HG02938 (cell line): ENCODE measurements at regions not wholly inside any gene's neighbourhood (a gene's known extent, or its start where the extent isn't known, plus 50 kb on each side); places are given as distances from the start of the nearest gene placed in this dataset.
"Not testable (repeated sequence)": the region's sequence is repeated elsewhere in the genome, so short reads cannot be mapped to it uniquely, and the experiment has no call there.

Experiments
- ATAC-seq: cut with Tn5 transposase; IDR thresholded peaks from one replicate; pipeline ENCODE4 v1.9.1; 2021; ENCODE audit warnings: mild to moderate bottlenecking, moderate library complexity; ENCODE audit not compliant: unreplicated experiment

DNA sequence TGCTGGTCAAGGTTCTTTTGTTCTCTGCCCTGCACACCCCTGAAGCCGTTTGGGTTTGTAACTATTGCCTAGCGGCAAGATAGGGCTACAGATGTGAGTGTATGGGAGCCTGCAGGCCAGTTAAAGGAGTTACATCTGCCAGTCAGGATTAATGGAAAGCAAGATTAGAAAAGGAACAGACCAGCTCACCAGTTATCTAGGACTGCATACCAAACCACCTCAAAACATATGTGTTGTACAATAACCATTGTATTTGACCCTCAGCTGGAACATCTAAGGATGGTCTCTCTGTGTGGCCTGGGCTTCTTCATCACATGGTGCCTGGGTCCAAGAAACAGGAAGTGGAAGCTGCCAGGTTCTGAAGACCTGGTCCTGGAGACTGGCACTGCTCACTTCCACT, 52.5 kb upstream of the FBXO28 start:
- no peak for ATAC-seq

DNA sequence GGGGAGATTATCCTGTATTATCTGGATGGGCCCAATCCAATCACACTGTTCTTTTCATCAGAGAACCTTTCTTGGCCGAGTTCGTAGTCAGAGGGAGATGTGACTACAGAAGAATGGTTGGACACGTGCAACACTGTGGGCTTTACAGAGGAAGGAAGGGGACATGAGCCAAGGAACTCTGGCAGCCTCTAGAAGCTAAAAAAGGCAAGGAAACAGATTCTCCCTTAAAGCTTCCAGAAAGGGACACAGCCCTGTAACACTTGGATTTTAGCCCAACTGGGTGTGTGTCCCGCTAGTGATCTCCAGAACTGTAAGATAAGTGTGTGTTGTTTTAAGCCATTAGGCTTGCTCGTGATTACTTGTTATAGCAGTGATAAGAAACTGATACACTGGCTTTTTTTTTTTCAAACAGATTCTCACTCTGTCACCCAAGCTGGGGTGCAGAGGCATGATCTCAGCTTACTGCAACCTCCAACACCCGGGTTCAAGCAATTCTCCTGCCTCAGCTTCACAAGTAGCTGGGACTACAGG, 53.9 kb upstream of the FBXO28 start:
- no peak for ATAC-seq

DNA sequence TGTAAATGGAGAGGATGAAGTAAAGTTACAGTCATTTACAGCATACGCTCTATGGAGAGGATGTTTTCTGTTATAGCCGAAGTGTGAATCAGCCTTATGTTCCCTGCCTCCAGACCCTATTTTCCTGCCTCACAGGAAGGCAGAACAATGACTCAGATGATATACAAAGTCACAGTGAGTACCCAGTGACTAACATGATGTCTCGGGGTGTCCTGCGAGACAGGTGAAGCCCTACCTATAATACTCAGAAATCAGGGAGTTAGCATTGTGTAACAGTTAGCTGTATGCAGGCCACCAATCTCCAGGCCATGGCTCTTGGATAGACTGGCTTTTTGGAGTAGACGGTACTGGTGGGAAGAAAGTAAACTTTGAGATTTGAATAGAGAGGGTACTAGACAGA, 55.6 kb upstream of the FBXO28 start:
- ATAC-seq = no peak

GRCh38 chr1:224057461-224058199, 56.3 kb upstream of the FBXO28 start:
- ATAC-seq = no peak

- no peak for ATAC-seq
Observed at GRCh38 chr1:224054611-224055010, 59.3 kb upstream of the FBXO28 start.

DNA sequence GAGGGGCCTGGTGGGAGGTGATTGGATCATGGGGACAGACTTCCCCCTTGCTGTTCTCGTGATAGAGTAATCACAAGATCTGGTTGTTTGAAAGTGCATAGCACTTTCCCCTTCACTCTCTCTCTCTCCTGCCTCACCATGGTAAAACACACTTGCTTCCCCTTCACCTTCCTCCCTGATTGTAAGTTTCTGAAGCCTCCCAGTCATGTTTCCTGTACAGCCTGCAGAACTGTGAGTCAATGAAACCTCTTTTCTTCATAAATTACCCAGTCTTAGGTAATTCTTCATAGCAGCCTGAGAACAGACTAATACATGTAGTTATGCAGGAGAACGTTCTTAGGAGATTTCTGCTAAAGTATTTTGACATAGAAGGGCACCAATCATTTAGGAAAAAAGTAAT, 59.9 kb upstream of the FBXO28 start:
- no peak for ATAC-seq

DNA sequence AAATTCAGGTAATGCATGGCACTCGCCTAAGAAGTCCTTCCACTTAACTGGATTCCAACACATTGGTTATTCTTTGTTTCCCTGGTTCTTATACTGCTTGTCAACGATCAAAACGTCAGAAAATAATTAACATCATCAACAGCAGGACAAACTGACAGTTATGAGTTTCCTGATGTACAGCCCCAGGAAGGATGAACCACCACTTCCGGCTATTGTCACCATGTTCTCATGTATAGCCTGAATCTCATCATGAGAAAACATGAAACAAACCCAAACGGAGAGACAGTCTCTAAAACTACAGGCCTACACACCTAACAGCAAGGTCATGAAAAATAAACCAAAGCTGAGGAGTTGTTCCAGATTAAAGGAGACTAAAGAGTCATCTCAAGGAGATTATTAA, 60.5 kb upstream of the FBXO28 start:
- ATAC-seq = no peak

GRCh38 chr1:224052772-224053171, 61.1 kb upstream of the FBXO28 start:
- ATAC-seq = no peak

DNA sequence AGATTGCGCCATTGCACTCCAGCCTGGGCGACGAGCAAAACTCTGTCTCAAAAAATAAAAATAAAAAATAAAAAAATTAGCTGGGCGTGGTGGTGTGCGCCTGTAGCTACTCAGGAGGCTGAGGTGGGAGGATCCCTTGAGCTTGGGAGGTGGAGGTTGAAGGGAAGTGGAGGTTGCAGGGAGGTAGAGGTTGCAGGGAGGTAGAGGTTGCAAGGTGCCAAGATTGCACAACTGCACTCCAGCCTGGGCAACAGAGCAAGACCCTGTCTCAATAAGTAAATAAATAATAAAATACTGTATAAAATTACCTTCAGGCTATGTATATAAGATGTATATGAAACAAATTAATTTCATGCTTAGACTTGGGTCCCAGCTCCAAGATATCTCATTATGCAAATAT, 62.1 kb upstream of the FBXO28 start:
- ATAC-seq = not testable (repeated sequence)

DNA sequence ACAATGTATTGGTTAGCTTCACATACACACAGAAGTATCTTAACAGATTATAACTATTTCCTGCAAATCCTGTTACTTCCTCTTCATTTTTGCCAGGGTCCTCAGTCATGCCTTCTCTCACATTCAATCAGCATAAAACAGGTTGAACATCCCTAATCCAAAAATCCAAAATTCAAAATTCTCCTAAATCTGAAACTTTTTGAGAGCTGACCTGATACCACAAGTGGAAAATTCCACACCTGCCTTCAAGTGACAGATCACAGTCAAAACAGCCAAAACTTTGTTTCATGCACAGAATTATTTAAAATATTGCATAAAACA, 62.9 kb upstream of the FBXO28 start:
- no peak for ATAC-seq

DNA sequence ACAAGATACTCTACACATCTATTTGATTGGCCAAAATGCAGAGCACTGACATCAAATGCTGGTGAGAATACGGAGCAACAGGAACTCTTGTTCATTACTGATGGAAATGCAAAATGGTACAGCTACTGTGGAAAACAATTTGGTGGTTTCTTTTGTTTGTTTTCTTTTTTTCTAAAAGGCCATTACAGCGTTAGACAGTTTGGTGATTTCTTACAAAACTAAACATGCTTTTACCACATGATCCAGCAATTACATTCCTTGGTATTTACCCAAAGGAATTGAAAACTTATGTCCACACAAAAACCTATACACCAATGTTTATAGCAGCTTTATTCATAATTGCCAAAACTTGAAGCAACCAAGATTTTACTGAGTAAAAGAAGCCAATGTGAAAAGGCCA, 66.4 kb upstream of the FBXO28 start:
- no peak for ATAC-seq

DNA sequence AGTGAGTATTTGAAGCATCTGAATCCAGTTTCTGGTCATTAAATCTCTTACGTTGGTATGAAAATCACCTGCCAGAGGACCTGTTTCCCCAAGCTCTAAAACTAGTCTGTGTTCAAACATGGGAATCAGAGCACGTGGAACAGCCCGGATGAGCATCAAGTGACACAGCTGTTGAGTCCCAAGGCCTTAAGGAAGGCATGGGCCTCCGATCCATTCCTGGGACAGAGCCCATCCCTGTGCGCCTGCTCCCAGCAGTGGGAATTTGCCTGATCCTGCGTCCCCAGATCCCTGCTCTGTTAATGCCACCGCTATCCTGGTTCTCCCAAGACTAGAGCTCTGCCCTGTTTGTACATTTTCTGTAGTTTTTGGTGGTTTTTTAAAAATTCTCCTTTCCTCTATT, 68.4 kb upstream of the FBXO28 start:
- ATAC-seq = no peak

GRCh38 chr1:224044420-224044819, 69.5 kb upstream of the FBXO28 start:
- no peak for ATAC-seq

GRCh38 chr1:224042557-224043118, 71.3 kb upstream of the FBXO28 start:
- no peak for ATAC-seq

DNA sequence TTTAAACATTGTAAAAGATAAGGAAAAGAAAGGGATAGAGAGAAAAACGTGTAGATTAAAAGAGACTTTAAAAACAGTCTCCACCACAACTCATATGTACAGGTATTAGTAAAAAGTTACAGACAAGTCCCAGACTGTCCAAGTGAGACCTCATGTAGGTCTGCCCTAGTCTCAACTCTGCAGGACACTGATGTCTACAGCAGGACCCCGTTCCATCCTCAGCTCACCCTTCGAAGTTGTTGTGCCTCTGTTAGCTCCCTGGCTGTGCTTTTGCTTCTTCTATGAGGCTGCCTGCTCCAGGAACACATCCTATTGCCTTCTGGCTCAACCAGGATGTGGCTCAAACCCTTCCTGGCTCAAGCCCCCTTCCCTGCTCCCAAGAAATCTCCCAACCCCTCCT, 72.9 kb upstream of the FBXO28 start:
- no peak for ATAC-seq

- ATAC-seq = not testable (repeated sequence)
Observed at GRCh38 chr1:224040423-224040822, 73.5 kb upstream of the FBXO28 start.

DNA sequence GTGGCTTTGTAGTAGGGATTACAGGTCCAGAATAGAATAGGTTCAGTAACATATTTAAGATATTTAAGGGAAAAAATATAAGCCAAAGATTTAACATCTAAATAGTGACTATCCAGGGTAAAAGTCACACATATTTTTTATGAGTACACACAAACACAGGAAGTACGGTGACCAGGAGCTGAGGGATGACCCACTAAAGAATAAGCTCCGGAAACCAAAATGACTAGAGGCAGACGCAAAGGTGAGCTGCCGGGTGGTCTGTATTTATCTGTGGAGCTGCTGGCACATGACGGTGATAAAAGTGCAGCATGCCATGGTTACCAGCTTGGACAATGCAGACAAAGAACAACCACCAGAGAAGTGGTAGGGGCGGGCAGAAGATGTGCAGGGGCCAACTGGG, 73.9 kb upstream of the FBXO28 start:
- ATAC-seq = not testable (repeated sequence)

- not testable (repeated sequence) for ATAC-seq
Observed at GRCh38 chr1:224038832-224039231, 75.1 kb upstream of the FBXO28 start.

DNA sequence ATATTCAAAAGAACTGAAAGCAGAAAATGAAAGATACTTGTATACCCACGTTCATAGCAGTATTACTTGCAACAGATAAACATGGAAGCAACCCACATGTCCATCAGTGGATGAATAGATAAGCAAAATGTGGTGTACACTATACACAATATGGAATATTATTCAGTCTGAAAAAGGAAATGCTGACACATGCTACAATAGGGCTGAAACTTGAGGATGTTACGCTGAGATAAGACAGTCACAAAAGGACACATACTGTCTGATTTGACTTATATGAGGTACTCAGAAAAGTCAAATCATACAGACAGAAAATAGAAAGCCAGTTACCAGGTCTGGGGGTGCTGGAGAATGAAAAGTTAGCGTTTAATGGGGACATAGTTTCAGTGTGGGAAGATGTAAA, 76.5 kb upstream of the FBXO28 start:
- ATAC-seq = not testable (repeated sequence)

GRCh38 chr1:224032608-224033276, 81.2 kb upstream of the FBXO28 start:
- not testable (repeated sequence) for ATAC-seq

DNA sequence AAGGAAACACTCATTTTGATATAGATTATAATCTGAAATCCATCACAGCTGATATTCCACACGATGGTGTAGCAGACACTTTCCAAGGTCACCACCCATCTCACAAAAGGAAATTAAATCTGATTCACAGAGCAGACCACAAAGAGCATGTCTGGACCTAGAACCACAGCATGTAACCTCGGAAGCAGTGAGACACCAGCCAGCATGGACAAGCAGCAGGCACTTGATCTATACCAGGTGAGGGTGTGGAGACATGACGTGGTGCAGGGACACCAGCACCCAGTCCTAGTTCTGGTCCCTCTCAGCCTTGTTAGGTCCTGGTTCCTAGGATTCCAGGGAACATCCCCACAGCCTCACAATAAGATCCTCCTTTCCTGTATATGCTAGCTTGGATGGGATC, 81.9 kb upstream of the FBXO28 start:
- not testable (repeated sequence) for ATAC-seq

DNA sequence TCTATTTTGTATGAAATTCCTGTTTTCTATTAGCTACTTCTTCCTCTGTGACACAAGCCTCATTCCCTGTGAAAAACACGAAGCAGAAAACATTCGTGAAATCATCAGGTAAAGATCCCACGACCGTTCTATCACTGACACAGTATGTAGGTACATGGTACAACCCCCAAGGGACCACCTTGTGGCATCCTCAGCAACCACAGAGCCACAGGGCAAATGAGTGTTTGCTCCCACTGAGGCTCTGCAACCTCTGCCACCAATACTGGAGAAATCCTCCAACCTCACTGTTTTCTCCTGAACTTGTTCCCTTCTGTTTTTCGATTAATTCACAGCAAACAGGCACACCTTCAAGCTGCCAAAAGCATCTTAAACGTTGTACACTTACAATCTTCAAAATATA, 83.7 kb upstream of the FBXO28 start:
- ATAC-seq = not testable (repeated sequence)
